Transverse colon (tissue), 4 donors: ENCODE measurements at regions not wholly inside any gene's neighbourhood (a gene's known extent, or its start where the extent isn't known, plus 50 kb on each side); places are given as distances from the start of the nearest gene placed in this dataset.

Experiments
- DNase-seq: peaks from one replicate; pipeline ENCODE4 v3.0.0-alpha.2; 2019
- H3K27ac ChIP-seq, 4 donors: fragments of 200-600 bp; sonication (generic); 2 replicates each; pipeline ENCODE4 v1.5.1; 2016 to 2018; ENCODE audit warnings: inconsistent platforms in 4 of 4
- H3K27me3 ChIP-seq: fragments of 200-600 bp; sonication (generic); 2 replicates; pipeline ENCODE4 v1.5.1; 2017; ENCODE audit warnings: inconsistent platforms
- H3K36me3 ChIP-seq, 4 donors: fragments of 200-600 bp; sonication (generic); 2 replicates each; pipeline ENCODE4 v1.5.1; 2017 to 2019; ENCODE audit warnings: inconsistent platforms in 4 of 4
- H3K4me1 ChIP-seq, 4 donors: fragments of 200-600 bp; sonication (generic); 2 replicates each; pipeline ENCODE4 v1.5.1; 2017 to 2020; ENCODE audit warnings: inconsistent platforms in 4 of 4
- H3K4me3 ChIP-seq, 4 donors: fragments of 200-600 bp; sonication (generic); 1 replicate in 1 of 4; 2 replicates in 3 of 4; pipeline versions ENCODE4 v1.5.1 to v1.6.1; 2017 to 2019; ENCODE audit warnings: inconsistent platforms in 4 of 4
- H3K9me3 ChIP-seq, 2 donors: fragments of 200-600 bp; sonication (generic); 2 replicates each; pipeline ENCODE4 v1.5.1; 2017 to 2019; ENCODE audit warnings: inconsistent platforms in 2 of 2
- CTCF ChIP-seq, 5 experiments: fragments of 200-600 bp in 3 of 5; fragments of 450-650 bp in 2 of 5; sonication (generic) in 3 of 5; IDR thresholded peaks; 1 replicate in 2 of 5; 2 replicates in 3 of 5; pipeline ENCODE4 v1.5.1; 2016 to 2017; ENCODE audit warnings: antibody characterized with exemption in 5 of 5, inconsistent platforms in 3 of 5, mild to moderate bottlenecking in 2 of 5, moderate library complexity in 1 of 5
- EP300 ChIP-seq: sonication (generic); formaldehyde crosslinking; IDR thresholded peaks from one replicate; pipeline ENCODE4 v1.6.1; 2017; ENCODE audit warnings: antibody characterized with exemption, low read depth
- POLR2A ChIP-seq: fragments of 450-650 bp; IDR thresholded peaks from one replicate; pipeline ENCODE4 v1.6.1; 2016; ENCODE audit warnings: antibody characterized with exemption, mild to moderate bottlenecking, moderate library complexity
- POLR2AphosphoS5 ChIP-seq, 3 donors: sonication (generic); formaldehyde crosslinking; IDR thresholded peaks; one replicate each; pipeline ENCODE4 v1.6.1; 2016; ENCODE audit warnings: antibody characterized with exemption in 3 of 3
- WGBS, 2 donors: methylation state at CpG; one replicate each; pipeline ENCODE4 v1.1.5; 2018; ENCODE audit warnings: low coverage in 1 of 2; 5-methylcytosine and 5-hydroxymethylcytosine counted together
- in situ Hi-C, 4 donors: fragments of 200-750 bp; cut with MboI; loops; one replicate each; pipeline versions ENCODE4 v1.15.0 to v1.15.1; 2017; ENCODE audit warnings: low sequenced_read_pairs in 3 of 4, low pct_ligation_motif_present in 1 of 4, low pct_unique_long_range_greater_than_20kb in 1 of 4
- intact Hi-C: fragments of 100-400 bp; cut with DNase I; formaldehyde crosslinking; loops from one replicate; pipeline ENCODE4 v1.15.1; 2023; ENCODE audit warnings: low total_unique reads

- 66 to 79% methylated on average over 3 of the region's 3 CpGs for WGBS, 2 donors
- no peaks in the 10 kb centered on the region for H3K9me3 ChIP-seq
- in situ Hi-C loops (no loop called here), intact Hi-C loops (no loop called here)
- TF ChIP-seq EP300 (no peak), POLR2AphosphoS5 (IDR thresholded peaks at IDR 0.05) (no peak), POLR2A (no peak), CTCF (IDR thresholded peaks at IDR 0.05) (no peak)
- H3K36me3 ChIP-seq, result no peaks in the 10 kb centered on the region
- no peaks in the 10 kb centered on the region for H3K27me3 ChIP-seq
- no peak overlapping the region for H3K4me3 ChIP-seq
- H3K4me1 ChIP-seq, result no peaks in the 10 kb centered on the region
- no peak overlapping the region for H3K27ac ChIP-seq
- no peak for DNase-seq
Observed at GRCh38 chr4:179894066-179894778, 2349.0 kb upstream of the TENM3 start.

GRCh38 chr4:179919587-179919986 lies 2323.6 kb upstream of the TENM3 start:
- Histone ChIP-seq H3K4me1 (no peaks in the 10 kb centered on the region), H3K4me3 (no peak overlapping the region), H3K27ac (no peak overlapping the region), H3K9me3 (no peaks in the 10 kb centered on the region), H3K36me3 (no peaks in the 10 kb centered on the region), H3K27me3 (no peaks in the 10 kb centered on the region)
- intact Hi-C loops, result no loop called here
- in situ Hi-C loops, result no loop called here
- DNase-seq, result no peak
- TF ChIP-seq POLR2A (no peak), EP300 (no peak), POLR2AphosphoS5 (IDR thresholded peaks at IDR 0.05) (no peak), CTCF (IDR thresholded peaks at IDR 0.05) (no peak)

GRCh38 chr4:179927473-179927872 lies 2315.7 kb upstream of the TENM3 start:
- in situ Hi-C loops (no loop called here), intact Hi-C loops (no loop called here)
- TF ChIP-seq CTCF (IDR thresholded peaks at IDR 0.05) (no peak), EP300 (no peak), POLR2AphosphoS5 (IDR thresholded peaks at IDR 0.05) (no peak), POLR2A (no peak)
- H3K27me3 ChIP-seq, result no peaks in the 10 kb centered on the region
- 40 to 60% methylated on average over 1 of the region's 1 CpG for WGBS, 2 donors
- no peaks in the 10 kb centered on the region for H3K9me3 ChIP-seq
- no peak overlapping the region for H3K27ac ChIP-seq
- no peaks in the 10 kb centered on the region for H3K4me1 ChIP-seq
- no peak overlapping the region for H3K4me3 ChIP-seq
- DNase-seq, result no peak
- H3K36me3 ChIP-seq, result no peaks in the 10 kb centered on the region

GRCh38 chr4:179941911-179942310 lies 2301.3 kb upstream of the TENM3 start:
- Histone ChIP-seq H3K4me3 (no peak overlapping the region), H3K9me3 (no peaks in the 10 kb centered on the region), H3K27me3 (no peaks in the 10 kb centered on the region), H3K27ac (no peak overlapping the region), H3K4me1 (no peaks in the 10 kb centered on the region), H3K36me3 (no peaks in the 10 kb centered on the region)
- TF ChIP-seq EP300 (no peak), POLR2AphosphoS5 (IDR thresholded peaks at IDR 0.05) (no peak), POLR2A (no peak), CTCF (IDR thresholded peaks at IDR 0.05) (no peak)
- in situ Hi-C loops, result no loop called here
- intact Hi-C loops, result no loop called here
- DNase-seq, result no peak
